ENCODE measurements at regions not wholly inside any gene's neighbourhood (a gene's known extent, or its start where the extent isn't known, plus 50 kb on each side); places are given as distances from the start of the nearest gene placed in this dataset.

DNA sequence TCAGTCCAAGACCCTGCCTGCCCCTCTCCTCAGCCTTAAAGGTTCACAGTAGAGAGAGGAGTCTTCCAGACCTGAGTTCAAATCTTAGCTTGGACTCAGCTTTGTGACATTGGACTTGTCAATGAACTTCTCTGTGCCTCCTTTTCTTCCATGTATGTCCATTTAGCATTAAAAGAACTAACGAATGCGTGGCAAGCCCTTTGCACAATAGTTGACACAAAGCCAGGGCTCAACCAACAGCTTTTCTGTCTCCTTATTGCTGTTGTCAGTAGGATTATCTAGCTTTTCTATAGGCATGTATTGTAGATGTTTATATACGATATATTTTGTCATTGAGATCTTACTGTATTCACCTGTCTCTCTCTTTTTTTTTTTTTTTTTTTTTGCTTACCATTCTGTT lies 450.8 kb downstream of the PTPRU start:
- no peak for TF ChIP-seq GATA1 (IDR thresholded peaks at IDR 0.05; ENCODE audit: low read depth, low read length)
- TF ChIP-seq POLR2A (IDR thresholded peaks at IDR 0.05; ENCODE audit: low read length): no peak

Data from erythroblast (primary cell).